GM23338 (cell line): ENCODE measurements at regions not wholly inside any gene's neighbourhood (a gene's known extent, or its start where the extent isn't known, plus 50 kb on each side); places are given as distances from the start of the nearest gene placed in this dataset.

ENCODE experiments used
- ATAC-seq: fragments of 200-7000 bp; cut with Tn5 transposase; 3 replicates; pipeline ENCODE4 v1.9.1; 2020
- DNase-seq: peaks from one replicate; pipeline ENCODE4 v3.0.0-alpha.2; 2015; ENCODE audit warnings: low spot score
- H2AFZ ChIP-seq: fragments of 200-600 bp; sonication (generic); 2 replicates; pipeline ENCODE4 v1.8.0; 2016; ENCODE audit warnings: antibody characterized with exemption, mild to moderate bottlenecking, moderate library complexity
- H3F3A ChIP-seq: fragments of 200-600 bp; sonication (generic); replicated peaks from 2 replicates; pipeline ENCODE4 v1.8.0; 2017; ENCODE audit warnings: antibody characterized with exemption, mixed run types, low read depth
- H3K27ac ChIP-seq: fragments of 200-600 bp; sonication (generic); 2 replicates; pipeline ENCODE4 v1.6.1; 2016; ENCODE audit warnings: low read depth
- H3K27me3 ChIP-seq: fragments of 200-600 bp; sonication (generic); 2 replicates; pipeline ENCODE4 v1.8.0; 2016; ENCODE audit warnings: mild to moderate bottlenecking, mixed run types, moderate library complexity; ENCODE audit not compliant: insufficient read depth
- H3K36me3 ChIP-seq: fragments of 200-600 bp; sonication (generic); 2 replicates; pipeline ENCODE4 v1.8.0; 2016; ENCODE audit warnings: mild to moderate bottlenecking; ENCODE audit not compliant: insufficient read depth
- H3K4me1 ChIP-seq: fragments of 200-600 bp; sonication (generic); 2 replicates; pipeline ENCODE4 v1.8.0; 2016; ENCODE audit warnings: mild to moderate bottlenecking, moderate library complexity; ENCODE audit not compliant: insufficient read depth
- H3K4me2 ChIP-seq: fragments of 200-600 bp; sonication (generic); 2 replicates; pipeline ENCODE4 v1.7.1; 2017; ENCODE audit warnings: mixed run types
- H3K4me3 ChIP-seq: fragments of 200-600 bp; sonication (generic); 2 replicates; pipeline ENCODE4 v1.6.1; 2016; ENCODE audit warnings: mixed run types
- H3K79me2 ChIP-seq: fragments of 200-600 bp; sonication (generic); replicated peaks from 2 replicates; pipeline ENCODE4 v1.8.0; 2017; ENCODE audit warnings: mild to moderate bottlenecking; ENCODE audit not compliant: insufficient read depth
- H3K9me2 ChIP-seq: fragments of 200-600 bp; sonication (generic); 2 replicates; pipeline ENCODE4 v1.8.0; 2017; ENCODE audit not compliant: insufficient read depth
- H4K20me1 ChIP-seq: fragments of 200-600 bp; sonication (generic); replicated peaks from 2 replicates; pipeline ENCODE4 v1.8.0; 2017; ENCODE audit warnings: mild to moderate bottlenecking; ENCODE audit not compliant: insufficient read depth
- H3K27ac Mint-ChIP-seq: 2 replicates; pipeline ENCODE4 v1.8.0; 2020; ENCODE audit warnings: inconsistent platforms, mild to moderate bottlenecking, moderate library complexity, mixed read lengths
- H3K27me3 Mint-ChIP-seq: 3 replicates; pipeline ENCODE4 v1.8.0; 2022; ENCODE audit warnings: low read depth, mild to moderate bottlenecking, moderate library complexity, mixed read lengths, inconsistent platforms; ENCODE audit not compliant: insufficient read depth, poor library complexity
- H3K36me3 Mint-ChIP-seq: 3 replicates; pipeline ENCODE4 v1.8.0; 2021; ENCODE audit warnings: low read depth, mild to moderate bottlenecking, inconsistent platforms, moderate library complexity, mixed read lengths
- H3K4me1 Mint-ChIP-seq: 3 replicates; pipeline ENCODE4 v1.8.0; 2020; ENCODE audit warnings: mild to moderate bottlenecking, inconsistent platforms, mixed read lengths
- H3K4me3 Mint-ChIP-seq: 3 replicates; pipeline ENCODE4 v1.8.0; 2021; ENCODE audit warnings: moderate library complexity, mild to moderate bottlenecking, inconsistent platforms, mixed read lengths
- H3K9me3 Mint-ChIP-seq: 3 replicates; pipeline ENCODE4 v1.8.0; 2020; ENCODE audit warnings: moderate library complexity, mild to moderate bottlenecking, inconsistent platforms, mixed read lengths
- CREB1 ChIP-seq: fragments of 250-450 bp; sonication (Bioruptor Pico); IDR thresholded peaks from 2 replicates; pipeline ENCODE4 v1.5.0; 2020; ENCODE audit warnings: low read depth, mild to moderate bottlenecking, moderate library complexity
- EZH2phosphoT487 ChIP-seq: fragments of 200-600 bp; sonication (generic); IDR thresholded peaks from one replicate; pipeline ENCODE4 v1.8.1; 2018; ENCODE audit warnings: antibody characterized with exemption; ENCODE audit not compliant: unreplicated experiment
- JUNB ChIP-seq: IDR thresholded peaks from one replicate; pipeline ENCODE4 v1.6.1; 2016; ENCODE audit warnings: antibody characterized with exemption; ENCODE audit not compliant: unreplicated experiment
- NANOG ChIP-seq: IDR thresholded peaks from 2 replicates; pipeline ENCODE4 v1.6.1; 2016; ENCODE audit warnings: antibody characterized with exemption, borderline replicate concordance
- POLR2AphosphoS5 ChIP-seq: IDR thresholded peaks from 2 replicates; pipeline ENCODE4 v1.6.1; 2016; ENCODE audit warnings: antibody characterized with exemption, low read depth
- STAT1 ChIP-seq: IDR thresholded peaks from one replicate; pipeline ENCODE4 v1.6.1; 2016; ENCODE audit warnings: antibody characterized with exemption; ENCODE audit not compliant: unreplicated experiment
- ZNF114 ChIP-seq: fragments of 250-450 bp; sonication (Bioruptor Pico); IDR thresholded peaks from 2 replicates; pipeline ENCODE4 v1.5.0; 2020; ENCODE audit warnings: mild to moderate bottlenecking, moderate library complexity
- ZNF331 ChIP-seq: fragments of 250-450 bp; sonication (Bioruptor Pico); IDR thresholded peaks from 2 replicates; pipeline ENCODE4 v1.5.0; 2020; ENCODE audit warnings: low read depth, mild to moderate bottlenecking, moderate library complexity
- TF ChIP-seq, protein P1 (sequence below): IDR thresholded peaks from one replicate; pipeline ENCODE4 v1.6.1; 2018; ENCODE audit warnings: antibody characterized with exemption; ENCODE audit not compliant: unreplicated experiment
- TF ChIP-seq, protein P2 (sequence below), 2 experiments: fragments of 200-600 bp in 1 of 2; sonication (generic) in 1 of 2; conservative IDR thresholded peaks; 2 replicates each; pipeline versions ENCODE4 v1.5.1 to v1.6.1; 2016 to 2017; ENCODE audit warnings: antibody characterized with exemption in 2 of 2, low read depth in 2 of 2, mild to moderate bottlenecking in 2 of 2, moderate library complexity in 1 of 2
- TF ChIP-seq, protein P3 (sequence below): fragments of 250-450 bp; sonication (Bioruptor Pico); IDR thresholded peaks from 2 replicates; pipeline ENCODE4 v1.5.0; 2020; ENCODE audit warnings: mild to moderate bottlenecking, moderate library complexity

- no peak overlapping the region for H3K27ac Mint-ChIP-seq
- H3K27me3 ChIP-seq, result no peaks in the 10 kb centered on the region
- H3K9me2 ChIP-seq, result no peaks in the 10 kb centered on the region
- H3K9me3 Mint-ChIP-seq, result no peaks in the 10 kb centered on the region
- H4K20me1 ChIP-seq, result no peaks in the 10 kb centered on the region
- TF ChIP-seq, protein P1, sequence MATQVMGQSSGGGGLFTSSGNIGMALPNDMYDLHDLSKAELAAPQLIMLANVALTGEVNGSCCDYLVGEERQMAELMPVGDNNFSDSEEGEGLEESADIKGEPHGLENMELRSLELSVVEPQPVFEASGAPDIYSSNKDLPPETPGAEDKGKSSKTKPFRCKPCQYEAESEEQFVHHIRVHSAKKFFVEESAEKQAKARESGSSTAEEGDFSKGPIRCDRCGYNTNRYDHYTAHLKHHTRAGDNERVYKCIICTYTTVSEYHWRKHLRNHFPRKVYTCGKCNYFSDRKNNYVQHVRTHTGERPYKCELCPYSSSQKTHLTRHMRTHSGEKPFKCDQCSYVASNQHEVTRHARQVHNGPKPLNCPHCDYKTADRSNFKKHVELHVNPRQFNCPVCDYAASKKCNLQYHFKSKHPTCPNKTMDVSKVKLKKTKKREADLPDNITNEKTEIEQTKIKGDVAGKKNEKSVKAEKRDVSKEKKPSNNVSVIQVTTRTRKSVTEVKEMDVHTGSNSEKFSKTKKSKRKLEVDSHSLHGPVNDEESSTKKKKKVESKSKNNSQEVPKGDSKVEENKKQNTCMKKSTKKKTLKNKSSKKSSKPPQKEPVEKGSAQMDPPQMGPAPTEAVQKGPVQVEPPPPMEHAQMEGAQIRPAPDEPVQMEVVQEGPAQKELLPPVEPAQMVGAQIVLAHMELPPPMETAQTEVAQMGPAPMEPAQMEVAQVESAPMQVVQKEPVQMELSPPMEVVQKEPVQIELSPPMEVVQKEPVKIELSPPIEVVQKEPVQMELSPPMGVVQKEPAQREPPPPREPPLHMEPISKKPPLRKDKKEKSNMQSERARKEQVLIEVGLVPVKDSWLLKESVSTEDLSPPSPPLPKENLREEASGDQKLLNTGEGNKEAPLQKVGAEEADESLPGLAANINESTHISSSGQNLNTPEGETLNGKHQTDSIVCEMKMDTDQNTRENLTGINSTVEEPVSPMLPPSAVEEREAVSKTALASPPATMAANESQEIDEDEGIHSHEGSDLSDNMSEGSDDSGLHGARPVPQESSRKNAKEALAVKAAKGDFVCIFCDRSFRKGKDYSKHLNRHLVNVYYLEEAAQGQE, result no peak
- TF ChIP-seq STAT1 (no peak), EZH2phosphoT487 (no peak), ZNF331 (no peak), ZNF114 (no peak), JUNB (no peak), POLR2AphosphoS5 (no peak), CREB1 (CRISPR knock-in tag) (no peak)
- TF ChIP-seq, protein P2, sequence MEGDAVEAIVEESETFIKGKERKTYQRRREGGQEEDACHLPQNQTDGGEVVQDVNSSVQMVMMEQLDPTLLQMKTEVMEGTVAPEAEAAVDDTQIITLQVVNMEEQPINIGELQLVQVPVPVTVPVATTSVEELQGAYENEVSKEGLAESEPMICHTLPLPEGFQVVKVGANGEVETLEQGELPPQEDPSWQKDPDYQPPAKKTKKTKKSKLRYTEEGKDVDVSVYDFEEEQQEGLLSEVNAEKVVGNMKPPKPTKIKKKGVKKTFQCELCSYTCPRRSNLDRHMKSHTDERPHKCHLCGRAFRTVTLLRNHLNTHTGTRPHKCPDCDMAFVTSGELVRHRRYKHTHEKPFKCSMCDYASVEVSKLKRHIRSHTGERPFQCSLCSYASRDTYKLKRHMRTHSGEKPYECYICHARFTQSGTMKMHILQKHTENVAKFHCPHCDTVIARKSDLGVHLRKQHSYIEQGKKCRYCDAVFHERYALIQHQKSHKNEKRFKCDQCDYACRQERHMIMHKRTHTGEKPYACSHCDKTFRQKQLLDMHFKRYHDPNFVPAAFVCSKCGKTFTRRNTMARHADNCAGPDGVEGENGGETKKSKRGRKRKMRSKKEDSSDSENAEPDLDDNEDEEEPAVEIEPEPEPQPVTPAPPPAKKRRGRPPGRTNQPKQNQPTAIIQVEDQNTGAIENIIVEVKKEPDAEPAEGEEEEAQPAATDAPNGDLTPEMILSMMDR (conservative IDR thresholded peaks at IDR 0.05; ENCODE audit: low read depth in 2 of 2), result no peak
- H2AFZ ChIP-seq, result no peak overlapping the region
- H3K4me3 ChIP-seq, result no peak overlapping the region
- peaks cover 2% of the 10 kb centered on the region; the same call in 1 of the 3 replicates for H3K4me1 Mint-ChIP-seq
- H3K27ac ChIP-seq, result no peak overlapping the region
- H3K27me3 Mint-ChIP-seq, result no peaks in the 10 kb centered on the region
- H3K4me1 ChIP-seq, result no peaks in the 10 kb centered on the region
- no peaks in the 10 kb centered on the region for H3K36me3 Mint-ChIP-seq
- H3K79me2 ChIP-seq, result no peaks in the 10 kb centered on the region
- H3K4me2 ChIP-seq, result no peak overlapping the region
- no peak for ATAC-seq
- H3F3A ChIP-seq, result no peaks in the 10 kb centered on the region
- H3K36me3 ChIP-seq, result no peaks in the 10 kb centered on the region
- no peak overlapping the region for H3K4me3 Mint-ChIP-seq
- no peak for DNase-seq
Measured at GRCh38 chr5:105961572-105961971, 1709.2 kb downstream of the EFNA5 start.

DNA sequence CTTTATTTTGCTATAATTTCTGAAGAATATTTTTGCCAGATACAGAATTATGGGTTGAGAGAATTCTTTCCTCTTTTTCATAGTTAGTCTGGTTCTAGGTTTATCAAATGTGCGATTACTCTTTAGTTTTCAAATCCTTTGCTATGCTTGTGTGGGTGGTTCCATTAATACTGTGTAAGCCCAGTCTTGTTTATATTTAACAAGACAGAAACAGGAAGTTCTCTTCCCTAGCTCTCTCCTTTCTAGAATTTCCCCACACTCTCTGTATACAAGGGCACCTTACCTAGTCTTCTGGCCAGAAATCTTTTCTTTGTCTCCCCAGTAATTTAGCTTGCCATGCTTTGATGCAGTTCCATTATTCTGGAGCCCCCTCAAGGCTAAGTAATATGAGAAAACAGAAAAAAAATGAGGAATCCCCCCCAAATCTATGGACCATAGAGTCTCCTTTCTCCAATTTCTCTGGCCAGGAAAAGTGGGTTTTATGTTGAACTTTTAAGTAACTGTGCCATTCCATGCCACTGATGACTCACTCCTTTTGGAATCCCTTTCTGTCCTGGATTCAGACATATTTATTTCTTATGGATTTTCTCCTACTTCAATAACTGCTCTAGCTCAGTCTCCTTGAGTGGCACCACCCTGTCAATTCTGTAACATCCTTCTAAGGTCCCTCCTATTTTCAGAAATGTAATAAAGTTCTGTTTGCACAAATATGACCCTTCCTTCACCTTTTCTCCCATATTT lies 1714.1 kb downstream of the EFNA5 start:
- no peak overlapping the region for H3K4me3 Mint-ChIP-seq
- Histone ChIP-seq H3F3A (no peaks in the 10 kb centered on the region), H3K4me1 (no peaks in the 10 kb centered on the region), H3K4me2 (no peak overlapping the region), H3K27ac (no peak overlapping the region), H3K4me3 (no peak overlapping the region), H3K79me2 (no peaks in the 10 kb centered on the region), H3K36me3 (no peaks in the 10 kb centered on the region), H3K9me2 (no peaks in the 10 kb centered on the region), H4K20me1 (no peaks in the 10 kb centered on the region), H3K27me3 (no peaks in the 10 kb centered on the region), H2AFZ (peak overlapping the region; percentile 60; the same call in 1 of the 2 replicates)
- H3K36me3 Mint-ChIP-seq, result no peaks in the 10 kb centered on the region; the same call in 2 of the 3 replicates
- peaks cover 2% of the 10 kb centered on the region; the same call in 1 of the 3 replicates for H3K4me1 Mint-ChIP-seq
- H3K27me3 Mint-ChIP-seq, result no peaks in the 10 kb centered on the region
- no peaks in the 10 kb centered on the region for H3K9me3 Mint-ChIP-seq
- 0 out of 2 replicates have a peak overlapping the region, but pooled peaks have one; percentile 23 for H3K27ac Mint-ChIP-seq
- ATAC-seq (no peak), DNase-seq (no peak)
- TF ChIP-seq NANOG, result no peak
- TF ChIP-seq, protein P3, sequence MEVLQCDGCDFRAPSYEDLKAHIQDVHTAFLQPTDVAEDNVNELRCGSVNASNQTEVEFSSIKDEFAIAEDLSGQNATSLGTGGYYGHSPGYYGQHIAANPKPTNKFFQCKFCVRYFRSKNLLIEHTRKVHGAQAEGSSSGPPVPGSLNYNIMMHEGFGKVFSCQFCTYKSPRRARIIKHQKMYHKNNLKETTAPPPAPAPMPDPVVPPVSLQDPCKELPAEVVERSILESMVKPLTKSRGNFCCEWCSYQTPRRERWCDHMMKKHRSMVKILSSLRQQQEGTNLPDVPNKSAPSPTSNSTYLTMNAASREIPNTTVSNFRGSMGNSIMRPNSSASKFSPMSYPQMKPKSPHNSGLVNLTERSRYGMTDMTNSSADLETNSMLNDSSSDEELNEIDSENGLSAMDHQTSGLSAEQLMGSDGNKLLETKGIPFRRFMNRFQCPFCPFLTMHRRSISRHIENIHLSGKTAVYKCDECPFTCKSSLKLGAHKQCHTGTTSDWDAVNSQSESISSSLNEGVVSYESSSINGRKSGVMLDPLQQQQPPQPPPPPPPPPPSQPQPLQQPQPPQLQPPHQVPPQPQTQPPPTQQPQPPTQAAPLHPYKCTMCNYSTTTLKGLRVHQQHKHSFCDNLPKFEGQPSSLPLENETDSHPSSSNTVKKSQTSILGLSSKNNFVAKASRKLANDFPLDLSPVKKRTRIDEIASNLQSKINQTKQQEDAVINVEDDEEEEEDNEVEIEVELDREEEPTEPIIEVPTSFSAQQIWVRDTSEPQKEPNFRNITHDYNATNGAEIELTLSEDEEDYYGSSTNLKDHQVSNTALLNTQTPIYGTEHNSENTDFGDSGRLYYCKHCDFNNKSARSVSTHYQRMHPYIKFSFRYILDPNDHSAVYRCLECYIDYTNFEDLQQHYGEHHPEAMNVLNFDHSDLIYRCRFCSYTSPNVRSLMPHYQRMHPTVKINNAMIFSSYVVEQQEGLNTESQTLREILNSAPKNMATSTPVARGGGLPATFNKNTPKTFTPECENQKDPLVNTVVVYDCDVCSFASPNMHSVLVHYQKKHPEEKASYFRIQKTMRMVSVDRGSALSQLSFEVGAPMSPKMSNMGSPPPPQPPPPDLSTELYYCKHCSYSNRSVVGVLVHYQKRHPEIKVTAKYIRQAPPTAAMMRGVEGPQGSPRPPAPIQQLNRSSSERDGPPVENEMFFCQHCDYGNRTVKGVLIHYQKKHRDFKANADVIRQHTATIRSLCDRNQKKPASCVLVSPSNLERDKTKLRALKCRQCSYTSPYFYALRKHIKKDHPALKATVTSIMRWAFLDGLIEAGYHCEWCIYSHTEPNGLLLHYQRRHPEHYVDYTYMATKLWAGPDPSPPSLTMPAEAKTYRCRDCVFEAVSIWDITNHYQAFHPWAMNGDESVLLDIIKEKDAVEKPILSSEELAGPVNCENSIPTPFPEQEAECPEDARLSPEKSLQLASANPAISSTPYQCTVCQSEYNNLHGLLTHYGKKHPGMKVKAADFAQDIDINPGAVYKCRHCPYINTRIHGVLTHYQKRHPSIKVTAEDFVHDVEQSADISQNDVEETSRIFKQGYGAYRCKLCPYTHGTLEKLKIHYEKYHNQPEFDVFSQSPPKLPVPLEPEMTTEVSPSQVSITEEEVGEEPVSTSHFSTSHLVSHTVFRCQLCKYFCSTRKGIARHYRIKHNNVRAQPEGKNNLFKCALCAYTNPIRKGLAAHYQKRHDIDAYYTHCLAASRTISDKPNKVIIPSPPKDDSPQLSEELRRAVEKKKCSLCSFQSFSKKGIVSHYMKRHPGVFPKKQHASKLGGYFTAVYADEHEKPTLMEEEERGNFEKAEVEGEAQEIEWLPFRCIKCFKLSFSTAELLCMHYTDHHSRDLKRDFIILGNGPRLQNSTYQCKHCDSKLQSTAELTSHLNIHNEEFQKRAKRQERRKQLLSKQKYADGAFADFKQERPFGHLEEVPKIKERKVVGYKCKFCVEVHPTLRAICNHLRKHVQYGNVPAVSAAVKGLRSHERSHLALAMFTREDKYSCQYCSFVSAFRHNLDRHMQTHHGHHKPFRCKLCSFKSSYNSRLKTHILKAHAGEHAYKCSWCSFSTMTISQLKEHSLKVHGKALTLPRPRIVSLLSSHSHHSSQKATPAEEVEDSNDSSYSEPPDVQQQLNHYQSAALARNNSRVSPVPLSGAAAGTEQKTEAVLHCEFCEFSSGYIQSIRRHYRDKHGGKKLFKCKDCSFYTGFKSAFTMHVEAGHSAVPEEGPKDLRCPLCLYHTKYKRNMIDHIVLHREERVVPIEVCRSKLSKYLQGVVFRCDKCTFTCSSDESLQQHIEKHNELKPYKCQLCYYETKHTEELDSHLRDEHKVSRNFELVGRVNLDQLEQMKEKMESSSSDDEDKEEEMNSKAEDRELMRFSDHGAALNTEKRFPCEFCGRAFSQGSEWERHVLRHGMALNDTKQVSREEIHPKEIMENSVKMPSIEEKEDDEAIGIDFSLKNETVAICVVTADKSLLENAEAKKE (CRISPR knock-in tag), result no peak
- TF ChIP-seq JUNB, result no peak
